22Rv1 (cell line): ENCODE measurements at regions not wholly inside any gene's neighbourhood (a gene's known extent, or its start where the extent isn't known, plus 50 kb on each side); places are given as distances from the start of the nearest gene placed in this dataset.

ENCODE experiments used
- H3K27ac ChIP-seq: fragments of 450-650 bp; 2 replicates; pipeline ENCODE4 v1.5.1; 2017
- CTCF ChIP-seq: fragments of 450-650 bp; IDR thresholded peaks from 2 replicates; pipeline ENCODE4 v1.5.1; 2017; ENCODE audit warnings: mild to moderate bottlenecking
- ZFX ChIP-seq: fragments of 450-650 bp; IDR thresholded peaks from 2 replicates; pipeline ENCODE4 v1.6.1; 2017; ENCODE audit warnings: antibody characterized with exemption, borderline replicate concordance

GRCh38 chr20:5492937-5493336 lies 117.9 kb downstream of the GPCPD1 start:
- TF ChIP-seq ZFX (no peak), CTCF (no peak)
- no peak overlapping the region for H3K27ac ChIP-seq

DNA sequence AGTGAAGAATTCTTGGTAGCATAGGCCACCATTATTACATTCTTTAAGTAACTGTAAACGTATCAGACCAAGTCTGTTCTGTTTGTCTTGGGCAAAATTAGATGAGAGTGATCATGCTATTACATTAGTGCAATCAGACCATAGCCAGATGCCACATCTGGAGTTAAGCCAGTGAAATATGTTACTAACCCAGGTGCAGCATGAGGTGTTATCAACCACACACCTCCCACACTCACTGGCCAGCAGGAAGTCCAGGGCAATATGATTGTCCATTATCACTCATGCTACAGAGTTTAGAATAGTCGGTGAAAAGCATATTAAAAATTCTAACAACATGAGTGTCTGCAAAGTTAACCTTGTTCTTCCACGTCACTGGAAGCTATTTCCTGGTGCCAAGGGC lies 119.4 kb downstream of the GPCPD1 start:
- TF ChIP-seq ZFX (no peak), CTCF (no peak)
- no peak overlapping the region for H3K27ac ChIP-seq

- TF ChIP-seq ZFX, result no peak
- no peak for TF ChIP-seq CTCF
- no peak overlapping the region for H3K27ac ChIP-seq
Observed at GRCh38 chr20:5489601-5490000, 121.2 kb downstream of the GPCPD1 start.

DNA sequence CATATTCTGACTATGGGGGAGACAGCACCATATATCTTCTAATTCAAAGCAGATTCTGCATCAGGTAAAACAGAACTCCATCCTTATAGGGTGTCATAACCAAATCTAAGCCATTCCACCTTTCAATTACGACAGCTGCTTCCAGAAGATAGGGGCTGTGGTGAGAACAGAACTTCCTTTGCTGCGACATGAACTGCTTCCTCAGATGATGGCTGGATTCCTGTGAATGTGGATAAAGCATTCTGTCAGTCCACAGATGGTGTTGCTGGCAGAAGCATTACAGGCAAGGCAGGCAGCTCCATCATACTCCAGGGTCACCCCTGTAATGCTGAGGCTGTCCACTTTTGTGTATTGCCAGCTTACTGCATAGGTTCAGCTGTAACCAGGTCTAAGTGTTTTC lies 122.0 kb downstream of the GPCPD1 start:
- no peak overlapping the region for H3K27ac ChIP-seq
- TF ChIP-seq ZFX, result no peak
- no peak for TF ChIP-seq CTCF

DNA sequence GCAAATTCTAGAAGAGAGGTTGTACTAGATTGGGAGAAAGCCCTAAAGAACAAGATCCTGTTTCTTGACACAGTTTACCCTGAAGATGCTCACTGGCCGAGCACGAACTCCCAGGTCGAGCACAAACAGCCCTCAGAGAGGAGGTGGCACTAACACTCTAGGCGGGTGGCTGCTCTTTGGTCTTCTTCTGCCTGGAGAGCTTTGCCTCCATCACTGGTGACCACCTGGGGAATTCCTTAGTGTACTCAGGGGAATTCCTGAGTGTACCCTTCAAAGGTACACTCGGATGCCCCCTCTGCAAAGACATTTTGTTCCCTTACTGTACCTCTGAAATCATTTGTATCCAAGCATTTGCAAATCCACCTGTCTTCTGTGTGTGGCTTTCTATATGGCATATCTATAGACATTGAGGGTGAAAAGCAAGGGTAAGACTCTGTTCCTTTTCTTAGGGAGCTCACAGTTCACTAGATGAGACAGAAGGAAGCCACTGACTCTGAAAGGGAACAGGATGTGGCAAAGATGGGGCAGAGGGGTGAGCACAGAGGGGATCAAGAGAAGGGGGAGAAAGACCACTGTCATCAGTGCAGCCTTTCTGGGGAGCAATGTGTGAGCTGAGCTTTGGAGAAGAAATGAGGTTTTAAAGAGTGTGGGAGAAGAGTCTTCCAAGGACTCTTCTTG lies 124.3 kb downstream of the GPCPD1 start:
- TF ChIP-seq ZFX (no peak), CTCF (no peak)
- H3K27ac ChIP-seq, result no peak overlapping the region

DNA sequence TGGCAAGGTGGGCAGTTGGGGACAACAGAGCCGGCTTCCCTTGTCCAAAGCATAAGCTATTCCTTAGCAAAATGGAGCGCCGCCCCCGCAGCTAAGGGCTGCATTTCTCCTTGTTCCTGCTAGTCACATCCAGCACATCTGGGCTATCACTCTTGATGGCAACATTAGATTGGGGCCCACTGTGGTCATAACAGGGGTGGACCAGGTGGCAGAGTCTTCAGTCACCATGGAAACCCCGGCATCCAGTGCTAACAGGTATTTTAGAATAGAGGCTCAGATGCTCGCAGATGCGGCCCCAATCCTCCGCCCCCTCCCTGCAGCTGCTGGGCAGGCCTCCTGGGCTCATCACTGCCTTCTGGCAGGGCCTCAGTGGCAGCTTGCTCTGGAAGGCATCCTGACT lies 125.9 kb downstream of the GPCPD1 start:
- TF ChIP-seq ZFX (no peak), CTCF (no peak)
- H3K27ac ChIP-seq, result no peak overlapping the region

DNA sequence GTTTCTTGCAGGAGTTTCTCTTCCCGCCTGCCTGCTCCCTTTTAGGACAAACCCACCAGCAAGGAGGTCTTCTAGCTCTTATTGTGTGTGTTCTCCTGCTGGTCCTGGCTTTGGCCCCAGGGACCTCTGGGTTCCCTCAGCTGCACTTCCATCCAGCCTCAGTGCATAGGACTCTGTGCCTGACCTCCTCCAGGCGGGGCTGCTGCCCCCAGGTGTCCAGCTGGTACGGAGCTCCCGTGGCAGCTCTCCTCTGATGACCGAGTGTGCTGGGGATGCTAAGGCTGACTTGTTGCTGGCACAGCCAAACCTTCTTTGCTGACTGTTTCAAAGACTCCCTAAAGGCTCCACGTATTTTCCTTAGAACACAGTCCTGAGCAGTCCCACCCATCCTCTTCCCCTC lies 126.5 kb downstream of the GPCPD1 start:
- TF ChIP-seq ZFX (no peak), CTCF (no peak)
- H3K27ac ChIP-seq, result no peak overlapping the region
